ENCODE measurements at regions not wholly inside any gene's neighbourhood (a gene's known extent, or its start where the extent isn't known, plus 50 kb on each side); places are given as distances from the start of the nearest gene placed in this dataset.

- no peak overlapping the region for H3K27ac ChIP-seq
- no peak for TF ChIP-seq CTCF (conservative IDR thresholded peaks at IDR 0.05)
Observed at GRCh38 chr2:196535061-196535460, 104.5 kb upstream of the CCDC150 start.

GRCh38 chr2:196535742-196536141, 103.8 kb upstream of the CCDC150 start:
- no peak for TF ChIP-seq CTCF (conservative IDR thresholded peaks at IDR 0.05)

GRCh38 chr2:196537311-196537710, 102.2 kb upstream of the CCDC150 start:
- no peak overlapping the region for H3K27ac ChIP-seq
- no peak for TF ChIP-seq CTCF (conservative IDR thresholded peaks at IDR 0.05)

More at GRCh38 chr2:196535742-196536141, 103.8 kb upstream of the CCDC150 start:
- no peak overlapping the region for H3K27ac ChIP-seq

GRCh38 chr2:196538189-196538588, 101.3 kb upstream of the CCDC150 start:
- no peak overlapping the region for H3K27ac ChIP-seq
- TF ChIP-seq CTCF (conservative IDR thresholded peaks at IDR 0.05): no peak

GRCh38 chr2:196538646-196539045, 100.9 kb upstream of the CCDC150 start:
- H3K27ac ChIP-seq: no peak overlapping the region
- TF ChIP-seq CTCF (conservative IDR thresholded peaks at IDR 0.05): no peak

- TF ChIP-seq CTCF (conservative IDR thresholded peaks at IDR 0.05): no peak
- no peak overlapping the region for H3K27ac ChIP-seq
Observed at GRCh38 chr2:196544906-196545433, 94.5 kb upstream of the CCDC150 start.

GRCh38 chr2:196546151-196546919, 93.2 kb upstream of the CCDC150 start:
- H3K27ac ChIP-seq: no peak overlapping the region
- TF ChIP-seq CTCF (conservative IDR thresholded peaks at IDR 0.05): no peak

Measured in VCaP (cell line).